ENCODE measurements at regions not wholly inside any gene's neighbourhood (a gene's known extent, or its start where the extent isn't known, plus 50 kb on each side); places are given as distances from the start of the nearest gene placed in this dataset.

DNA sequence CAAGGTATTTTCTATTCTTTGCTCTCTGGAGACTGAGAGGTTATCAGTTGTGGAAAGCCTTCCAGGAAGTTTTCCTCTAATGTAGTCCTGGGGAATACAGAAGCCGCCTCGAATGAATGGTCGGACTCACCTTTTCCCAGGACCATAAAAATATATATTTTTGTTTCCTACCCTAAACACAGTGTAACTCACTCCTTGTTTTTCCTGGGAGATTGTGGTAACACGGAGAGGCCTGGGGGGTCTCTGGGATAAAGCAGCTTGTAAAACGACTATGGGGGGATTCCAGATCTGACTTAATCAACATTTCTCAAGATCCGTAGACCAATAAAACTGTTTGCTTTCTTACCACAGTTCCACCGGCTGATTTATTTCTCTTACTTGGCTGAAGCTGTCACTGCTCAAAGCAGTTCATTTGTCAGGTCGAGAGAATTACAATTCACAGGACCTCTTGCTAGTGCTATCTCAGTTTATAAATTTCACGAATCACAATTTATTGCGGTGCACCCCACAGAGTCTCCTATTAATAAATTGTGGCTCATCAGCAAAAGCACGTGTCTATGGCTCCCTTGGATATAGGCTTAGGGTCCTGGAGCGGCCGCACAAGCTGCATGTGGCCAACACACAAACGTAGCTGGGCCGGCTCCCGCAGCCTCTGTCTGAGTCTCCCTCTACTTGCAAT lies 176.3 kb upstream of the BMPER start:
- DNase-seq: peak; percentile 68

DNA sequence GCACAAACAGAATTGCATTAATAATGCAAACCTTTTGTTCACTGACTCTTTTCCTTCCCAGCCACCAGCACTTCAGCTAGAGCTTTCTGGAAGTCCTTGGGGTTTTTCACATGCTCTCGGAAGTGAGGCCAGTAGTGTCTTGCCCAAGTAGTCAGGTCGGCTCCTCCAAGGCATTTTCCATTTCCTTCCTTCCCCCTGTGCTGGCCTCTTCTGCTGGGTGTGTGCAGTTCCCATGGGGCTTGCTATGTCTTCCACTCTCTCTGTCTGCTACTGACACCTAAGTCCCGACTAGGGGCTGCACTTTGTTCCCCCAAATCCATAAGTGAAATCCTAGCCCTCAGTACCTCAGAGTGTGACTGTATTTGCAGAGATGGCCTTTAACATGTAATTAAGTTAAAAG lies 175.6 kb upstream of the BMPER start:
- no peak for DNase-seq

DNA sequence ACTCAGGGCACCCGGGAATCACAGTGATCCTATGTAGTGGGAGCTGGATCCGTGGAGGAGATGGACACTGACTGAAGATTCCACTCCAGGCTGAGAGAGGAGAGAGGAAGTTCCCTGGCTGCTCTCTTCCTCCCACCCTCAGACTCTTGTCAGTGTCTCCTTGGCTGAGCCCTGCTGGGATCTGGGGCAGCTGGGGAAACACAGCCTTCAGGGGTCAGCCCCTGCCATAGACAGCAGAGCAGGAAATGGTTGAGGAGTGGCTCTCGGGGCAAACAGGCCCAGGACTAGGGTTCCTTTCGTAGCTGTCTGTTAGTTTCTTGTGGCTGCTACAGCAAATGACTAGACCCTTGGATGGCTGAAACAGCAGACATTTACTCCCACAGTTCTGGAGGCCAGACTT lies 174.4 kb upstream of the BMPER start:
- DNase-seq: no peak

DNA sequence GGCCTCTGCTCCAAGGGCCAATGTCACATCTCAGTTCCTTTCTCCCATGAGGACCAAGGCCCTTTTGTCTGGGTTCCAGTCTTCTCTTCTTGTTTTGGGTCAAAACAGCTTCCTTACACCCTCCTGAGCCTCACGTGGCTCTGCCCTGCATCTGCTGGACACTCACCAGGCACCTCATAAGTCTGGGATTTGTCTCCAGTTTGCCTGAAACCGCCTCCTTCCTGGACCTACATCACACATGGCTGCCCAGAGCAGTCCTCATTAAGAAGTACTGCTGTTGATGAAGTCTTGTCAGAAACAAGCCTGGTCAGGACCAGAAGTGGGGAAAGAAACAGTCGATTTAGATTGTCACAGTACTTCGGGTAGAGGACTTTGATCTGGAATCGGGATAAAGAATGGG lies 173.4 kb upstream of the BMPER start:
- DNase-seq: no peak

DNA sequence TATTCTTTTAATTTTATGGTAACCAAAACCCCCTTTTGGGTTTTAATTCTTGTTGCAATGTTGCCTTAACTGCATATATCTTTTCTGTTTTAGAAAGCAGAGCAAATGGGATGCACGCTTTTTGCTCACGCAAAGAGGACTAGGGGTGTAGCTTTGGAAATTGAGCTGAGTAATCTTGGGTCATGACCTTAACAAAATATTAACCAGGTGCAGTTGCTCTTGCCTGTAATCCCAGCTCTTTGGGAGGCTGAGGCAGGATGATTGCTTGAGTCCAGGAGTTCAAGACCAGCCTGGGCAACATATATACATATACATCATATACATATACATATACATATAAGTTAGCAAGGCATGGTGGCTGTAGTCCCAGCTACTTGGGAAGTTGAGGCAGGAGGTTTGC lies 172.9 kb upstream of the BMPER start:
- DNase-seq: no peak

DNA sequence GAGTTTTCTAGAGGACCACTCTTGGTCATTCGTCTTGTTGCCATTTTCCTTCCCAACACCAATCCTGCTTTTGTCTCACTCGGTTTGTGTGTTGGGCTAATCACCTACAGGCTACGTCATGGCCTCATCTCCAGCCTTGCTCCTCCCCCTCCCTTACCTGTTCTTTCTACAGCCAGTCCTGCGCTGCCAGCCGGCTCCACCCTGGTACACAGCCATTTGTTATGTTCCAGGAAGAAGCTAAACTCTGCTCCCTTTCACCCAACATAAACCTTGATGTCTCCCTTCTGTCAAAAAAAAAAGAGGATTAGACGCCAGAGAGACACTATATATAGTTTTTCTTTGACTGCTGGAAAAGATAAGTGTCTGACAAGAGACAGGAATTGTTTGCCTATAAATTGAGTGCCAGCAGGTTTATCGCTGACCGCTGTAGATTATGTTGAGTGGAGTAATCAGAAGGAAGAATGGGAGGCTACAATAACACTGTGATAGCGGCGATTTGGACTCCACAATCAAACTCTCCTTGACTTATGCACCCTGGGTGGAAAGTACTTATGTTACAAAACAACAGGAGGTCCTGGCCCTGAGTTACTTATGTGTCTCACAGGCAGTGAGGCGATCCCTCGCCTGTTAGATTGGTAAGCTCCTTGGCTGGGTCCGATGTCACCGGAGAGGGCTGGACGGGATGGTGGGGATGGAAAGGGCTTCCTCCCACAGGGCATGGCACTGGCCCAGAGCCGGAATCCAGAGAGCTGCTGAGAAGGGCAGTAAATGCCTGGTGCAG lies 171.3 kb upstream of the BMPER start:
- peak; percentile 67 for DNase-seq

DNA sequence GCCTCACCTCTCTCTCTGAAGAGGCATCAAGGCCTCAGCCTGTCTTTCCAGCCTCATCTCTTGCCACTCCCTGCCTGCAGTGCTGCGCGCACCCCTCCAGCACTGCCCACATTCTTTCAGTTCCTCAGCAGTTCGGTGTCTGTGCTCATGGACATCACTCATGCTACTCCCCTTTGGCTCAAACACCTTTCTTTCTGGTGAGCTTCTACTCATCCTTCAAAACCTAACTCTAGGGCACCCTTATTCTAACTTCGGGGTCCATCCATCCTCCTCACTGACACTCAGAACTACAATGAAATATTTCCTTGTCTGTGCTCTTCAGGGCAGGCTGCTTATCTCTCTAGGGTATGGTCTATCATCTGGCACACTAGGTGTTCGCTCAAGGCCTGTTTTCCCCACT lies 169.9 kb upstream of the BMPER start:
- no peak for DNase-seq

DNA sequence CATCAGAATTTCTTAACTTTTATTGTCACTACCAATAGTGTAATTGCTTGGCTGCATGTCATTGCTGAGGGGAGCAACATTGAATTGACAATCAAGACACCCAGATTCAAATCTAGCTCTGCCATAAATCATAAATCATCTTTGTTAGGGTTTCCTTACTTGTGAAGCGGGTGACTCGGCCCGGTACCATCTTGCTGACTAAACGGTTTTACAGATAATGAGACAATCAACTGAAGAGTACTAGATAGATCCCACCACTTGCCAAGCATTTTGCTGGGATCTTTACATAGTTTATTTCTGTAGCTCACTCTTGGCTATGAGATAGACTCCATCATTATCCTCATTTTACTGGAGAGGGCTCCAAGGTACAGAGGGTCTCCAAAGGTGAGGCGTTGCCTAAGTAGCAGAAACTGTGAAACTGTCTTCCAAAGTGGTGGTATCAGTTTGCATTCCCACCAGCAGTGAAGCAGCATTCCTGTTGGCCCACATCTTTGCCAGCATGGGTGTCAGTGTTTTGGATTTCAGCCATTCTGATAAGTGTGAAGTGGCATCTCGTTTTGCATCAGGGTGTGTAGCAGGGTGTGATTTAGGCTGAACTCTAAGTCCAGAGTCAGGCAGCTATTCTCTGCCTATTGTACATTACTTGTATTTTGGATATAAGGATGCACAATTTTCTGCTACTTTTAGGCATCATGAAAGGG lies 168.7 kb upstream of the BMPER start:
- DNase-seq: no peak

DNA sequence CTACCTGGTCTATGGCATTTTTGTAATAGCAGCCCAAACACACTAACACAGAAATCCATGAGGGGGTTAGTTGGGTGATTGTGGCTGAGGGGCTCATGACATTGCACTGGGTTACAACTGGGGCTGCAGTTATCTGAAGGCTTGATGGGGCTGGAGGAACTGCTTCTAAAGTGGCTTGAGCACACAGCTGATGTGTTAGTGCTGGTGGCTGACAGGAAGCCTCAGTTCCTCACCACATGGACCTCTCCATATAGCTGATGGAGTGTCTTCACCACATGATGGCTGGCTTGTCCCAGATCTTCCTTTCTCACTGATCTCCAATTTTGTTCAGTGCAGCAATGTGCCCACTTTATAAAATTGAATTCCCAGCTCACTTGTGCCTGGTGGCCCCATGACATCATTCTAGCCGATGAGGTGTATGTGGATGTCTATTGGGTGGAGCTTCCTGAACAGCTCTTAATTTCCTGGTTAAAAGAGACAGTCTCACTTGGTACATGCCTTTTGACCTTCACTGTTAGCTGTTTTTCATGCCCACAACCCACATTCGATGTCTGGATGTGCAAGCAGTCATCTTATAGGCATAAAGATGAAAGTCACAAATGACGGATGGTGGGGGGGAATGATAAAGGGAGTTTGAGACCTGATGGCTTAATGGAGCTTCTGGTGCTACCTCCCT lies 166.9 kb upstream of the BMPER start:
- DNase-seq: no peak

DNA sequence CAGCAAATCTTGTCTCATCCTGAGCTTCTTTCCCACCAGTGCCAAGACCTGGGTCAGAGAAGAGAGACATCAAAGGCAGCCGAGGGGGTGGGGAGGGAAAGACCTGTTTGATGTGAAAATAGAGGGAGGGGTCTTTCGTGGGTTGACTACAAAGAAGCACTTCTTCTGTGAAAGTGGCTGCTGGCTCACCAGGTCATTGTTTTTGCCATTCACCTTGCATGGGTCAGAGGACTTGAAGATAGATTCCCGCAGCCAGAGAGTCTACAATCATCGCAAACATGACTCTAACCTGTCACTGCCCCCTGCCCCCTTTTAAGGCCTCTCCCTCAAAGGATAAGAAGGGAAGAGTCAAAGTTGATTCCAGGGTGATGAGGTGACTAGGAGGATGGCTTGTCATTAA lies 166.1 kb upstream of the BMPER start:
- no peak for DNase-seq

DNA sequence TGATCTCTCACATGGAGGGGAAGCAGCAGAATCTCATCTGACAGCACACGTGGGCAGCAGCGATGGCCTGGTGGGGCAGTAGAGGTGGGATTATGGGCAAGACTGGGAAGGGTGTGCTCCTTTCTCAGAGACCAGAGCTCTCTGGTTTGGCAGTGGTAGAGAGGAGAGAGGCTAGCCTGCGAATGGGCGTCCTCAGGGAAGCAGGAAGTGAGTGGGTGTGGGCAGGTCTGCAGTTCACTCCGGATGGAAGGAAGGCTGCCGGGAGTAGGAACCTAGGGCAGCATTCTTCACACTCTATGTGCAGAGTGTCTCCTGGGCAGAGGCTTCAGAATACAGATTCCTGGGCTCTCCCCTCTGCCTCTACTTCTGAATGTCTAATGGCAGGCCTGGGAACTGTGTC lies 162.8 kb upstream of the BMPER start:
- no peak for DNase-seq

DNA sequence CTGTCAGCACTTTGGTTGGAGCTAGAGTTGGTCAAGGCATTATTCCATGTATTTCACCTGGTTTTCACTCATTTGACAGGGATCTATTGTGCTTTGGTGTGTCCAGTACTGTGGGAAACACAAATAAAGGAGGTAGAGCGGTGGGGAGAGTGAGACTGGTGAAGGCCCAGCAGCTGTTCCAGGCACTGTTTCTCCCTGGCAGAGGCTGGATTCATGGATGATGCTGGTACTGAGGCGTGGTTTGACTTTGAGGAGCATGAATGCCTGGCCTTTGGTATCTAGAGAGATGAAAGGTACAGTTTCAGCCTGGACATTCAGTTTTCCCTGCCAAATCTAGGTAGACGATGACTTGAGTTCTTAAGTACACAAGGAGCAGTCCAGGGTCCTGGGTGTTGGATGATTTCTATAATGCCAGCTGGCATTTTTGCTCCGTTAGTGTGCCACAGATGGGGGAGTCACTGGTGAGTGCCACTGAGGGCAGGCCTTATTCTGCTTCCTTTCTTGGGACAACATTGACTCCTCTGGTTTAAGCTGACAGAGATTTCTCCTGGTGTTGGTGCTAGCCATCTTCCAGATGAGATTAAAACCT lies 162.2 kb upstream of the BMPER start:
- no peak for DNase-seq

DNA sequence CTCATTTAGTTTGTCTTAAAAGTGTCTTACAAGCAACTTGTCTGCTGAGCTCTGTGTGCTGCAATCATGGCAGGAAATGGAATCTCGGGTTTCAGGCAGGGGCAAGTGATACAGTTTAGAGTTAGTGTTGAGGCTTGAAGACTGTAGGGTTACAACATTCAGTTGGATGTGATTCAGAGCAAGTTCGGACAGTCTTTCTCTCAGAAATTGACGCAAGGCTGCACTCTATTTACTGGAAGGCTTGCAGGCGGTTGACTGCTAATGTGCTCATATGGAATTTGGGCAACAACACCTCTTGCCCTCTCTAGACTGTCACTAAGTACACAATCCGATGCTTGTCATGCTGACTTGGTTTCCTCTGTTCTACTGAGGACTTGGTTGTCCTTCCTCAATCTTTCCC lies 161.7 kb upstream of the BMPER start:
- no peak for DNase-seq

DNA sequence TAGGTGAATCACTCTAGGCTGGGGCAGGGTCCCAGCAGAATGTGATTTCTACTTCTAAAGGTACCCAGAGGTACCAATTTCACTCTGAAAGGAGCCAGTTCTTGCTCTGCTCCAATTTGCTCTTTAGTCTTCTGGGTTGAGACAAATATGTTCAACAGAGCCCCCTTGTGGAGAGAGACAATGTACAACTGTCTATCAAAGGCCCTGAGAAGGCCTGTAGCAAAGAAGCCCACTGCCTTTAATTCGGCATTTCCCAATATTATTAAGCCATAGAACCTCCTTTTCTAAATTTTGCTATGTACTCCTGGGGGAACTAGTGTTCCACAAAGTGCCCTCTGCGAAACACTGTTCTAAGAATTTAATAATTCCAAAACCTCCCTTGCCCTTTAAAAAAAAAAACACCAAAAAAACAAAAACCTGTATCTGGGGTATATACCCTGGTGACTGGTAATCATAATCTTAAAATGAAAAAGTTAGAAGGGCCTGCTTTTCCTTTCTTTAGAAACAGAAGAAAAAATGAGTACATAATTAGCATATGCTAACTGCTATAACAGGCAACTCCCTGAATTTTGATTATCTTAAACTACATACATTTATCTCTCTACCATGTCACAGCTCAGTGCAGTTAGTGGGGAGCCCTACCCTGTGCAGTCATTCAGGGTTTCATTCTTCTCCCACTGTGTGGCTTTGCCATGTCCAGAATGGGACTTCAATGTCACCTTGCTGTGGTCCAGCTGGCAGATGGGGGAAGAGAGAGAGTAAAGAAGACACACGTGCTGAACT lies 160.9 kb upstream of the BMPER start:
- no peak for DNase-seq

DNA sequence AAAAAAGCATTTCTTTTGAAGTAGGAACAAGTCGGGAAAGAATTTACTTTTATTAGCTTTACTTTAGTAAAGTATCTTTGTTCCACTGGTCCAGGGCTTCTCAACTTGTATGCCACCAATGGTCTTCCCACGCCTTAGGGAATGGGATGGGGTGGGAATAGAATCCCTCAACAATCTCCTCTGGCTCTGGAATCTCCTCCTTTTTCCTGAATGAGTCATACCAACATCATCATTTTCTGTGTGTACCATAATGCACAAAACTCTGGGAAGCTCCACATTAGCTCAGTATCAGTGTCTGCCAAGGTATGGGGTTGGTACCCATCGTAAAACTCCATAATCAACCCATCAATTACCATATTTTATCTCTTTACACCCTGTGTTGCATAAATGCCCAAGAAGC lies 159.4 kb upstream of the BMPER start:
- no peak for DNase-seq

DNA sequence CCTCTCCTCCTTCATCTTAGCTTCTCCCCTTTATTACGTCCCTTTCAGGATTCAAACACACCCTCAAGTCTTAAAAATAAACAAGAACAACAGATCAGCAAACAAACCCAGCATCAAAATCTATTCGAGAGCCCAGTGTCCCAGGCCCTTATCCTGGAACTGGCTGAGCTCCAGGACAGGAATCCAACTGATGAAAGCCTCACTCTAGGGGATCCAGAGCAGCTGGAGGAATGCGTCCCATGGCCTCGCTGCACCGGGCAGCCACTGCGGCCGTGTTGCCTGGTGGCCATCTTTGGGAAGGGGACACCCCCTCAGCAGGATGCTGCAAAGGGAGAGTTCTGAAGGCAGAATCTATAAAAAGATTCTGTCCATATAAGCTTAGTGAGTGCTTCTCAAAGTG lies 156.5 kb upstream of the BMPER start:
- DNase-seq: no peak

DNA sequence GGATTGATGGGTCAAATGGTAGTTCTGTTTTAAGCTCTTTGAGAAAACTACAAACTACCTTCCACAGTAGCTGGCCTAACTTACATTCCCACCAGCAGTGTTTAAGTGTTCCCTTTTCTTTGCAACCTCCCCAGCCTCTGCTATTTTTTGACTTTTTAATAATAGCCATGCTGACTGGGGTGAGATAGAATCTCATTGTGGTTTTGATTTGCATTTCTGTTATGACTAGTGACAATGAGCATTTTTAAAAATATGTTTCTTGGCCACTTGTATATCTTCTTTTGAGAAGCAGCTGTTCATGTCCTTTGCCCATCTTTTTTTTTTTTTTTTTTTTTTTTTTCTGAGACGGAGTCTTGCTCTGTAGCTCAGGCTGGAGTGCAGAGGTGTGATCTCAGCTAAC lies 155.2 kb upstream of the BMPER start:
- DNase-seq: no peak

DNA sequence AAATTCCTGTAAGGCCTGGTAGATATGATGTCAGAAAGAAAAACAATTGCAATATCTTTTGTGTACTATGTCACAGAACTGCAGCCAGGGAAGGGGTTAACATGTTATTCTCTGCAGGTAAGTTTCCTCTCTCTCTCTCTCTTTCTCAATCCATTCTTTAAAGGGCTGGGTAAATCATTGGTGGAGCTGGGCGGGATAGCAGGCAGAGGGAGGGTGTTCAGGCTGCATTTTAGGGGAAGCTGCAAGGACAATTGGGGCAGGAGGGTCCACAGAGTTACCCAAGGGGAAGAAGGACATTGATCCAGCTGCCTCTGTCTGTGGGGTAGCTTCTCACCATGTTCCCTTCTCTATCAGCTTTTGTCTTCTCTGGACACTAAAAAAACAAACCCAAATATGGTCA lies 153.9 kb upstream of the BMPER start:
- no peak for DNase-seq

DNA sequence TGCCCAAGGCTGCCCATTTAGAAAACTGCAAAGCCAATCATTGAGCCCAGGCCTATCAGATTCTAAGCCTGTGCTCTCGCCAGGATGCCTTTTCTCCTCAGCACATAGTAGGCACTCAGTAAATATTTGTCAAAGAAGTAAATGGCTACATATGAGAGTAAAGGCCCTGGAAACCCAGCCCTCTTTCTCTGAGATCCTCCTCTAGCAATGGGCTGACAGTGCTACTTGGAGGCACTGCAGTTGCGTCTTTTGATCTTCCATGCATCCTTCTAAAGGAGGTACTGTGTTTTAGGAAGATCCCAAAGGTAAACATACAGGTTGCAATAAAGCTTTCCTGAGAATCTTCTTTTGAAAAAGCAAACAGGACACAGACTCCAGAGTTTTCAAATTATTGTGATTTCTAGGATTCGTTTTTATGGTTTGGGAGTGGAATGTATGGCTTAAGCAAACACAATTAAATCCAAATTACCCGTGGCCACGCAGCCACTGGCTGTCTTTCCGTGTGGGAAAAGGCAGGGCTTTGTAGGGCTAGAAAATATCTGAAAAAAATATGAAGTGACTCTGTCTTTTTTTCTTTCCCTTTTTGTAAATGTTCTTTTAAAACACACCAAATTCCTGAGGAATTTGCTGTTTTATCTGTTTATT lies 151.3 kb upstream of the BMPER start:
- no peak for DNase-seq

DNA sequence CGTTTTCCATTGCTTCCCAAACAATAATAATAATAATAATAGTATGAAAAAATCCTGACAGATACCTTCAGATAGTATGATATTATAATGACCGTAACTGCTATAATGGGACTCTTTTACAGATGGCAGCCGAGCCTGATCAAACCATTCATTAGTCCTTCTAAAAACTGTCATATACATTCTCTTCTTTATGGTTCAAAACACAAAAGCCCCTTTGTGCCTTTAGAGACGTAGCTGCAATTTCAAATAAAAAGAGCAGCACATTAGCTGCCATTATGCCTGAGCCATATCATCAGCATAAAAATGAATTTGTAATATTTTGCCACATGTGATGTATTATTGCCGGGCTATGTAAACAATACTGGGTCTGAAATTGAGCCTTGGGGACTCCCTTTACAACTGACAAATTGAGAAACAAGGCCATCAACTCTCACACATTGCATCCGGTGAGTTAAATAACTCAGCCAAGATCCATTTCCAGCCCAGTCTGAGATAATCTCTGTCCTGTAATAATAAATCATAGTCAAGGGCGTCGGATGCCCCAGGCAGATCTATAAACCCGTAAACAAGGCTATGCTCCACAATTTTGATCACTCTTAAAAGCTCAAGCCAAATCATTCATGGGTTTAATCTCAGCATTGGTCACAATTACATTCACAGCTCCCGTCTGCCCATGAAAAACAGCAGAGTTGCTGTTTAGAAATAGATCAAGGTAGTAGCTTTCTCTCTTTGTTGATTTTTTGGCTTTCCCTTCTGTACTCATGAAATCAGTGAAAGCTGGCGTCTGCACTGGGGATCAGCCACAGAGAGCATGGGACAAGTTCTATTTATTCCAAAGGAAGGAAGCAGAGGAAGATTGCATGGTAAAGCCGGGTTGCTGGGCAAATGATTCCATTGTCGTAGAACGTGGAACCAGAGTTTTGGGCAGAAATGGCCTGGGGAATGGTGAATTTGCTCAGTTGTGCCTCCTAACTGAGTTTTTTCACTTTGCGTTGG lies 150.1 kb upstream of the BMPER start:
- no peak for DNase-seq
